GM18909 (cell line): ENCODE measurements at regions not wholly inside any gene's neighbourhood (a gene's known extent, or its start where the extent isn't known, plus 50 kb on each side); places are given as distances from the start of the nearest gene placed in this dataset.
"Not testable (repeated sequence)": the region's sequence is repeated elsewhere in the genome, so short reads cannot be mapped to it uniquely, and the experiment has no call there.

Experiments used
- ATAC-seq: cut with Tn5 transposase; IDR thresholded peaks from one replicate; pipeline ENCODE4 v1.9.1; 2021; ENCODE audit warnings: mild to moderate bottlenecking; ENCODE audit not compliant: unreplicated experiment, poor library complexity

DNA sequence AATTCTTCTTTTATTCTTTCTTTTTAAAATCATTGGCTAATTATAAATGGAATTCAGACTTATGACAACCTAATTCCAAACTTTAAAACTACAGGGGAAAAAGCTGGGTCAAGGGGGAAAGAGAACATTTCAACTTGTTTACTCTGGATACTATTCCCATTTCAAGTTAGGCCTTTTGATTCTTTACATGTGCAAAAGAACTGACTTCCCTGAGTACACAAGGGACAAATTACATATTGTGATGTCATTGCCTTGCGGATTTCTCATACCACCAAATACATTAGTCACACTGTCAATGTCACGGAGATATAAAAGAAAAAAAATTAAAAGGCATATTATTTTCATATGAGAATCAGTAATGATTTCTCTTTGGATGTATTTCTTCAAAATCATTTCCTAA, 96.5 kb upstream of the TBX18 start:
- ATAC-seq: no peak

- ATAC-seq: no peak
These were observed 96.1 kb upstream of the TBX18 start for GRCh38 chr6:84860509-84860908.

- ATAC-seq: no peak
These were observed 90.5 kb upstream of the TBX18 start for GRCh38 chr6:84854811-84855400.

DNA sequence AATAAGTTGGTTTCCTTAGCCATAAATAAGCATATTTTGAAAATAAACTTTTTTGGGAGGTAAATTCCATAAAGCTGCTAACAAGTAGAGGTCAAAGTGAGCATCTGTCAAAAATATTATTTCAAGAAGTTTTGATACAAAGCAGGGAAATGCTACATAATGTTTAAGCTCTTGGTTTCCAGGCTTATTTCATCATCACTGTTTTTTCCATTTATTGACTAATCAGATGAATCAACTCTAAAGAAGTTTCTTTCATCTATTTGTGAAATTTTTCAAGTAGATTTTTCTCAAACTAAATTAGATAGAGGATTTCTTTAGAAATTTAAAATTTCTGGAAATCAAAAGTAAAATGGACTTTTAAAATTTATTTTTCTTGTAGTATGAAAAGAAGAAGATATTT, 89.5 kb upstream of the TBX18 start:
- ATAC-seq: no peak

DNA sequence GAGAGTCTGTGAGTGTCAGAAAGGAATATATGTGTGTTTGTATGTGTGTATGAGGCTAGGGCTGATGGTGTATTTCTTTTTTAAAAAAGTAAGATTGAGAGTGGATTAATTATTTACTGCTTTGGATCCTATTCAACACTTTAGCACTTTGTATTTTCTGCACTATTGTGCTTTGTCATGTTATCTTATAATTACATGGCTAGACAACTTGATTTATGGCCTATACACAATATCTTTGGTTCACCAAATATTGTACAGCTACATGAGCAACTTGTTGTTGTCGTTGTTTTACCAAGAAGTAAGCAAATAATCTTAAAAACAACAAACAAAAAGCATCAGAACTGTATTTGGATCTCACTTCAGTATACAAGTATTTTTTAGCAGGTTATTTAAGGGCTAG, 84.6 kb upstream of the TBX18 start:
- ATAC-seq: no peak

DNA sequence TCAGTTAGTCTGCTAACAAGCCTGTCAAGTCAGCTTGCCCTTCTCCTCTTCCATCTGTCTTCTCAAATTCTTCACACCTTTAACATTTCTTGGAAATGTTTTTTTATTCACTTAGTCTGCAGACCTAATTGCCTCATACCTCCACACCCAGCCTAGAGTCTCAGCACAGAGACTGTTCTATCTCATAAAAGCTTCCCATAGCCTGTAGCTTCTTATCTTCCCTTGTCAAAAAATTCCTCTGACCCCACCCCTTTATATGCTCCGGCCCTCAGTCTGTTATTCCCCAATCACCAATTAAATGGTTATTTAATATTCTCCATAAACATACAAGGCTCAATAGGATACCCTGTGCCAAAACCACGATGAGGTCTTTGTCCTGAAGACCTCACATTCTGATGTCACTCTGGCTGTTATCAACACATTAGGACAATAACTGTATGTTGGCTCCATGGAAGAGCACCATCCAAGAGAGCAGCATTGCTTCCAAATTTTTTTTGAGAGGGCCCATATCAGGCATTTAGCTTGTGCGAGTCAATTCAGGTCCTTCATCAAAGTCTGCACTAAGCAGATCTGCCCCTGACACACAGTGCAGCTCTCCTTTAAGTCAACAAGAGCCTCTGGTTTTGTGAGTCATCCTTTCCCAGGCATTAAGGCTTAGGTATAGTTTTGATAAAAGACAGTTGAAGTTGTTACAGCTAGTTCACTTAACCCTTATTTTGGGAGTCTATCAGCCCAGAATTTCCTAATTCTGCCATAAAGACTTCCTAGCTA, 83.2 kb upstream of the TBX18 start:
- ATAC-seq: no peak

DNA sequence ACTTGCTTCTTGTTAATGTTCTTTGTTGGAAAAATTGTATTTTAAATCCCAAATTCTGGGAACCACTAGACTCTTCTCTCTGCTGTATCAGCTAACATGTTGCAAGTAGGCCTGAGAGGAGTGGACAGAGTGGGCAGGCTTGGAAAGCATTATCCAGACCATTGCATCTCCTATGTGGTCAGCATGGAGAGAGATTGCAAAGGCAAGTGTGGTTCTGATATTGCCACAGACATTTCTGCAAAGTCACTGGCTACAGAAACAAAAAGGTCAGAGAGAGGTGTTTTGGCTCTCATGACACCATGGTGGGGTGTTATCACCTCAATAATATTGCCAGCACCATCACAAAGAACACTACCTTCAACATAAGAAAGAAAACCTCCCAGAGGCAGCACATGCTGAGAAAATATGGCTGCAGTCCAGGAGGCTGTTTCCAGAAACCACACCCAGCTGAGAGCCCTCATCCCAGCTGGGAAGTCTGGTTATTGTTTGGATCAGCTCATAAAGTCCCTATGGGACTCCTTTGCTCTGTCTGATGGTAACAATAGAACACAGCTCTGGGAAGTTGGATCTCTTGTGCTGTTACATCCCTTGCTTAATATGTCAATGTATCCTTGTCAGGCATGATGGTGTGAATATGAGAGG, 78.2 kb upstream of the TBX18 start:
- ATAC-seq: no peak

DNA sequence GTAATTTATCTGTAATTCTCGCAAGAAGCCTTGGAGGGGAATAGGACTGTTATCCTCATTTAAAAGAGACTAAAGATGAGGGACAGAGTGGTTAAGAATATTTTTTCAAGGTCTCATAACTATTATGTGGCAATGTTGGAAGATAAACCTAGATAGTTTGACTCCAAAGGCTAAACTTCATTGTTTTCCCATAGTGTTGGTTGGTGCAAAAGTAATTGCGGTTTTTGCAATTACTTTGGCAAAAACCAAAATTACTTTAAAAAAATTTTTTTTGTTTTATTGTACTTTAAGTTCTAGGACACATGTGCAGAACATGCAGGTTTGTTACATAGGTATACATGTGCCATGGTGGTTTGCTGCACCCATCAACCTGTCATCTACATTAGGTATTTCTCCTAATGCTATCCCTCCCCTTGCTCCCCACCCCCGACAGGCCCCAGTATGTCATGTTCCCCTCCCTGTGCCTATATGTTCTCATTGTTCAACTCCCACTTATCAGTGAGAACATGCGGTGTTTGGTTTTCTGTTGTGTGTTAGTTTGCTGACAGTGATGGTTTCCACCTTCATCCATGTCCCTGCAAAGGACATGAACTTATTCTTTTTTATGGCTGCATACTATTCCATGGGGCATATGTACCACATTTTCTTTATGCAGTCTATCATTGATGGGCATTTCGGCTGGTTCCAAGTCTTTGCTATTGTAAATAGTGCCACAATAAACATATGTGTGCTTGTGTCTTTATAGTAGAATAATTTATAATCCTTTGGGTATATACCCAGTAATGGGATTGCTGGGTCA, 72.9 kb upstream of the TBX18 start:
- not testable (repeated sequence) for ATAC-seq

DNA sequence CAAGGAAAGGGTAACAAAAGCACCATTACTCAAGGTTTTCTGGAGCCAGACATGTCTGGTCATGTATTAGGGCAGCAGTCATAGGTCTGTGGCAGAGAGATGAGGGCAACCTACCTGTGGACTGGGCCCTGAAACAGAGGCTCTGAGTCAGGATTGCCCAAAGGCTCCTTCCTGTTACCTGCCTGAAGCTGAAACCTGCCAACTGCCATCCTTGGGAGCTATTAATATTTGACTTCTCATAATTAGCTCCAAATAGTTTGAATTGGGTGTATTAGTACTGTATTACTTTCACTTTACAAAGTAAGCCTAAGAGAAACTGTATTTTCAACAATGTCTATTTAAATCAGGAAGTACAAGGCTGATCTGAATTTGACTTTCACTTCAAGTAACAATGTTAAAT, 72.0 kb upstream of the TBX18 start:
- ATAC-seq: peak; percentile 82

GRCh38 chr6:84835340-84835739, 70.9 kb upstream of the TBX18 start:
- ATAC-seq: no peak

- ATAC-seq: not testable (repeated sequence)
These were observed 67.5 kb upstream of the TBX18 start for GRCh38 chr6:84831924-84832323.

GRCh38 chr6:84825461-84825860, 61.1 kb upstream of the TBX18 start:
- ATAC-seq: no peak

- ATAC-seq: not testable (repeated sequence)
These were observed 56.9 kb upstream of the TBX18 start for GRCh38 chr6:84821314-84821713.

DNA sequence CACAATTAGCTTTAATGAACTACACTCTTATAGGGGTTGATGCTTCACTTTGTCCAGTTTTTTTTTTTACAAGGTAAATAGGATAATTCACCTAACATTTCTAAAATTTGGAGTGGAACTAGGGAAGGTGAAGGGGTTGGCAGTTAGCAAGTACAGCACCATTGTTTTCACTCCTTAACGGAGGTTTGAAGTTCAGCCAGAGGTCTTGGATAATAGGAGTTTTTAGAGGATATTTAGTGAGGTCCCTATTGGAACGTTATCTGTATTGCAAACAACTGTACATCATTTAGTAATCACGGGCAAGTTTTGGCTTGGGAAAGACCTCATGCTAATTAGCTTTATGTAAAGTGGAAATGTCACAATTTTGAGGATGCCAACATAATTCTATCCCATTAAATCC, 52.3 kb upstream of the TBX18 start:
- ATAC-seq: no peak

DNA sequence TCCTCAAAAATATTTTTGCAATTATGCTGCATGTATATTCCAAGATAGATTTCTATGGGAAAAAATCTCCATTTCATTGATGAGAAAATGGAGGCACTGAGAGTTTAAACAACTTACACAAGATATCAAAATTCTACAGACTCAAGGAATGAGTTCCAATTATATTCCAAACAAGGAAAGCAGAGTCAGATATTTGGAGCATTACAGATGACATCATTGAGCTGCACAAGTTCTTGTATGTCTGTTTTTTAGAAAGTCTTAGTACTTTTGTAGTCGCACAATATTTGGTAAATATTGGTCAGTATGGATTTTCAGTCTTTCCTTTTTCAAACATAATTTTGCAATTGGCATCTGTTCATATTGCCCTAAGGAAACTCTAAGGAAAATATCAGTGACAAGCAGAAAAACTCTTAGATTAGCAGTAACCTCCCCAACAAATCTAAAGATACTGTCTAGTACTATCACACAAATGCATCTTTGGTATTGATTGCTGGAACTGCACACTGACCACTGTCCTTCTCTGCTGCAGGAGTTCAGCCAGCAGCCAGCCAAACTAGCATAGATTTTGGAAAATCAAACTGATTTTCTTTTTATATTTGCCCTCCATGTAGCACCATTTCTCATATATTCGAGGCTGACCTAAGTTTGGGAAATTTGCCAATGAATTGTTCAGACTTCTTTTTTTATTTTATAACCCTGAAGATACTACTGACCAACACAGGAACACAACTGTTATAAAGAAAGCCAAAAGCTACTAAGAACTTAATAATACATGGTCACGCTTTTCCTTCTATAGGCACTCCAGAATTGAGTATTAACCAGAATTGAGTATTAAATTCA, 51.7 kb upstream of the TBX18 start:
- ATAC-seq: no peak
